ENCODE measurements at regions not wholly inside any gene's neighbourhood (a gene's known extent, or its start where the extent isn't known, plus 50 kb on each side); places are given as distances from the start of the nearest gene placed in this dataset.
"Not testable (repeated sequence)": the region's sequence is repeated elsewhere in the genome, so short reads cannot be mapped to it uniquely, and the experiment has no call there.

DNA sequence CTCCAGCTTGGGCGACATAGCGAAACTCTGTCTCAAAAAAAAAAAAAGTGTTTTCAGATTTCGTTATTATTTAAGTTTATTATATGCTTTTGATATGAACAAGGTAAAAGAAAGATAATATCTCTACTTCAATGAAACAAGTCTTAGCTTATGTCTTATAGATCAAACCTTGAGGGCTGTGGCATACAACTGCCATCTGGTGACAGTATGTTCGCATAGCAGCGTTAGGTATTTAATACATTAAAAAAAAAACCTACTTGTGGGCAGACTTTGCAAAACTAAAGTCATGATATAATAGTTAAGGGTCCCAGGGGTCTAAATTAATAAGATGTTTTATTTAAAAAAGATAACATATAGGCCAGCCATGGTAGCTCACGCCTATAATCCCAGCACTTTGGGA, 161.2 kb upstream of the AMOT start:
- no peak for DNase-seq

DNA sequence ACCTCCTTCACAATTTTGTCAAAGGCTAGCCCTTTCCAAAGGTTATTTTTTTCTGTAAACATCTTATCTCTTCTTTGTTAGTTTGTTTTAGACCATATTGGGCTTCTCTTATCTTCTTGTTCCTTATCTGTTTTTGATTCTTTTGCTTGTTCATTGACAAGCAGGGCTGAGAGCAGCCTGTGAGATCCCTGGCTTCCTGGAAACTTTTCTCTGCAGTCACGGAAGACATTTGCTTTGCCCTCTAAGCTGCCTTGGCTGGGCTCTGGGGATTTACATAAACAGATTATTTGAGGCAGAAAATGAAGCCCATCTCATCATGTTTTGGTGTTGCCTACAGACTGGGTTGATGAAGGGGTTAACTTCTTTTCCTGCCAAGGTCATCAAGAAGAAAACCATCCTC, 157.4 kb upstream of the AMOT start:
- DNase-seq = no peak

DNA sequence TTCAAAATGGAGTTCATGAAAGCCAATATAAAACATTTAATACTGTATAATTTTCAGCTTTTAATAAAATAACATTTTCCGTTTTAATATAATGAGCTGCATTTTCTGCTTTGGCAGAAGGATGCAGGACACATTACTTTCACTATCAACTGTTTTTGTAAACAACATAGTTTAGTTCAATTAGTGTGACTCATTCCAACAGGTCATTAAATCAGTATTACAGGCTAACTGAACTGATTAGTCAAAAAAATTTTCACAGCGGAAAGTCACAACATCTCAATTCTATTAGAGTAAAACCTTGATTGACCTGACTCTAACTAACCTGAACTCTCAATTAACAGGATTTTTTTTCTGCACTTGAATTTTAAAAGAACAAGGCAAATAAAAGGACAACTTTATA, 151.2 kb upstream of the AMOT start:
- DNase-seq = no peak

DNA sequence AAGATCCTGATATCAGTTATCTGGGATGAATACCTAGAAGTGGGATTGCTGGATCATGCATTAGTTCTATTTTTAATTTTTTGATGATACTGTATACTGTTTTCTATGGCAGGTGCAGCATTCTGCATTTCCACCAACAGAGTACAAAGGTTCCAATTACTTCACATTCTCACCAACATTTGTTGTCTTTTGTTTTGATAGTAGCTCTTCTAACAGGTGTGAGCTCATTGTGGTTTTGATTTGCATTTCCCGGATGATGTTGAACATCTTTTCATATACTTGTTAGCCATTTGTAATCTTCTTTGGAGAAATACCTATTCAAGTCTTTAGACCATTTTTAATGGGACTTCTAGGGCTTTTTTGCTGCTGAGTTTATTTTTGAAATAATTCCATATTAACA, 139.2 kb upstream of the AMOT start:
- no peak for DNase-seq

DNA sequence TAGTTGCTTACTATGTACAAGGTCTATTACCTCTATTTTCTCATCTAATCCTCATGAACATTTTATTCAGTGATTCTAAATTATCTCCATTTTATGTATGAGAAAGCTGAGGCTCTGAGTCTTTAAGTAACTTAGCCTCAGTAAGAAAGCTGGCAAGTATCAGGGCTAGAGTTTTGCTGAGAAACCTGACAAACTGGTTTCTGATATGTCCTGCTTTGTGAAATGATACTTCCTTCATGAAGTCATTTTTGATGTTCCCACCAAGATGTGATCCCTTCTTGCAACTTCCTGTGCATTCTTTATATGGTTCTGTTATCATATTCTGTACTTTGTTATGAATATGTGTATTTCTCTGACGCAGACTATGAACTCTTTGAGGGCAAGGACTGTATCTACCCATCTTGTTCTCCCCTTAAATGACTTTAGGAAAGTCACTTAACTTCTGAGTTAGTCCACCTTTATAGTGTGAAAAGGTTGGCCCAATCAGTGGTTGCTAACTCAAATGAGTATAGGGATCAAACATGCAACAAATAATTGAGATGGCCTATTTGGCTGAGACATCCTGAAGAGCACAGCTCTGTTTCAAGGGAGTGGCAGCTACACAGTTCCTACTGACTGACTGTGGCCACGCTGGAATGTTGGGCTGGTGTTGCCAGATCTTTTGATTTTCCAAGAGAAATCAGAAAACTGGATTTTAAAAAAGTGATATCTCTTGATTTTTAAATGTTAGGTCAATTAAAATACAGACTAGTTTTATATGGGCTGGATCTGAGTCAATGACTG, 127.9 kb upstream of the AMOT start:
- DNase-seq = no peak

DNA sequence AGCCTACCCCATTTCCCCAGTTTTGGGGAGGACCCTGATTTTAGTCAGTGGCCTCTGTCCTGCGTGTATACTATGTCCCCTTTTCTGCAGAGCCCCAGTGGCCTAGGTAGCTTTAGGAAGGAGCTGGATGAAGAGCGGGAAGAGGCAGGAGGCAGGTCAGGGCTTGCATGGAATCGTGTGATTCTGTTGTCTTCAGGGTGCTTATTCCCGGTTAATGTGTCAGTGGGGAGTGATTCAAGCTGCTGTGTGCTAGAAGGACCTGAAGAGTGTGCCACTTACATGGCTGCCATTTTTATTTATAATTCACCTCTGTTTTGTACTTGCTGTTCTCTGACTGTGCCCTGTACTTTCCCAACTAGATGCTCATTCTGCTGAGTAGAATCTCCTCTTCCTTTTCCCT, 127.3 kb upstream of the AMOT start:
- no peak for DNase-seq

DNA sequence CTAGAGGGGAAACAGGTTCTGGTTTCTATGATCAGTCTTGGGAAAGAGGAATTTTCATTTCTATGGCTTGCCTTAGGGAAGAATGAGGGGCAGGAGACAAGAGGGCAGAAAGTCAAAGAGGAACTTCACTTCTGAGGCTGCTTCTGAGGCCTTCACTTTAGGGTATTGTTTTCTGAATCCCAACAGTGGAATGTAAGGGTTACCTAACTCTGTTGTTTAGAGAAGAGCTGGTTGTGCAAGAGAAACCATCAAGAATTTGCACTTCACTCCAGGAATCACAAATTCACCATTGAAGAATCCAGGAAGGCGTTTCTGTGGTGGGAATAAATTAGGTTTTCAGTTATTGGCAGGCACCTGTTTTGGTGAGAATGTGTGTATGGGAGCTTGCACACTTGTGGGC, 126.7 kb upstream of the AMOT start:
- no peak for DNase-seq

DNA sequence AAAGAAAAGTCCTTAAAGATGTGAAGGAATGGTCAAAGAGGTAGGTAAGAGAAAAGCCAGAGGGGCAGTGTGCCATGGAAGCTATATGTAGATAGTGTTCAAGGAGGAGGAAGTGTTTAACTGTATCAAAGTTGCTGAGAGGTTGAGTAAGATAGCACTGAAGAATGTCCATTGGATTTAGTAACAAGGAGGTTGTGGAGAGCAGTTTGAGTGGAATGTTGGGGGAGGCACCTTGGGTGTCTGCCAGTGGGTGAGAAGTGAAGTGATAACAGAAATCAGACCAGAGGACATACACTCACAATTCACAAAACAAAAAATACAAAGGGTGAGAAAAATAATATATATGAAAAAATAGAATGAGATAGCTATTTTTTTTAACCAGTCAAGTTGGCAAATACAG, 121.3 kb upstream of the AMOT start:
- DNase-seq = no peak

DNA sequence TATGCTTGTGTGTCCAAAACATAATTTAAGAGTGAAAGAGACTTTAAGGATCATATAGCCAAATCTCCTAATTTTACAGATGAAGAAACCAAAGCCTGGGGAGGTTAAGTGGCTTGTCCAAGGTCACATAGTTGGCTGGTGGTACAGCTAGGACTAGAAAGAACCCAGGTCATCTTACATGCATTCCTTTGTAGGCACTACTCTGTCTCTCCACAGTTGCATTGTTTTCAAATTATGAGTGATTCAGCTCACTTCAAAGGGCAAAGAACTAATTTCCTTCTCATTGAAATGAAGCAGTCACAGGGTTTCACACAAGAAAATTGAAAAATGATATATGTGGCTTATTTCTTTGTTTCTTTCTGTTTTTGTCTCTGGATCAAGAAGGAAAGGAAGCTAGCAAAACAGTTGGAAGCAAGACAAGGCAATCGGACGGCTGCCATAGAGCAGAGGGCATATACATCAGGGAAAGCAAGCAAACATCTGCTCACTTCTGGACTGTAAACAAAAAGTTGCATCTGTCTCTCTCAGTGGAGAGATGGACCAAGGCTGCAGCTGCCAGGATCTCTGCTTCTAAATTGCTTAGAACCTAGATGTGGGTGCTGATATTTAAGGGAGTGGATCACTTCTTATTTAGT, 107.5 kb upstream of the AMOT start:
- no peak for DNase-seq

DNA sequence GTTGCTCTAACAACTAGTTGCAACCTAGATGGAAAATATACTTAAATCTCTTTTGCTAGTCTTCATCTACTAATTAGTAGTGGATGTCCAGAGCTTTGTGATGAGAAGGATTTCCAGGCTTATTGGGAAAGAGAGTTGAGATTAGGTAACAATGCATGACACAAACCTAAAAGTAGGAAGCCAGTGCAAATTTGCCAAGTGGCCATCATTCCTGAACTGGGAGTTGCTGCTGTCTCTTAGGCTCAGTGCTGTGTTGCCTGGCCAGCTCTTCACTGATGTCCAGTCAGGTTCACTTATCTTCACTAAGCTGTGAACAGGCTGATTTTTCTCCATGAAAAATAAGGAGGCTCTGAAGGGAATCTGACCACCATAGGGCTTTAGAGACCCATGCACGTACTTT, 105.6 kb upstream of the AMOT start:
- DNase-seq = no peak

DNA sequence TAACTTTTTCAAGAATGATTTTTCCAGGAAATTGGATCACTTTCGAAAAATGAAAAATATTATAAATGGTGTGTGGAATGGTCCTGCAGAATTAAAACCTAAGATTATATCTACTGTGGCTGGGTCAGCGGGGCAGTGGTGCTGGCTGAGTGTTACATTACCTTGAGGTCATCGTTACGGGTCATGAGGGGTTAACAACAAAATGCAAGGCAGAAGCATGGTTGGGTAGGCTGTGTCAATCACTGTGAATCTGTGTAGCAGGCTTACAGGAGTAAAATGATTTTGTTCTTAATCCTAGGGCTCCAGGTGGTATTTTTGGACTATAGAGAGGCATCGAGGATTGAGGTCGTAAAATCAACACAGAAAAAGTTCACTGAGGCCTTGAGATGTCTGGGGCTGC, 105.2 kb upstream of the AMOT start:
- DNase-seq = no peak

DNA sequence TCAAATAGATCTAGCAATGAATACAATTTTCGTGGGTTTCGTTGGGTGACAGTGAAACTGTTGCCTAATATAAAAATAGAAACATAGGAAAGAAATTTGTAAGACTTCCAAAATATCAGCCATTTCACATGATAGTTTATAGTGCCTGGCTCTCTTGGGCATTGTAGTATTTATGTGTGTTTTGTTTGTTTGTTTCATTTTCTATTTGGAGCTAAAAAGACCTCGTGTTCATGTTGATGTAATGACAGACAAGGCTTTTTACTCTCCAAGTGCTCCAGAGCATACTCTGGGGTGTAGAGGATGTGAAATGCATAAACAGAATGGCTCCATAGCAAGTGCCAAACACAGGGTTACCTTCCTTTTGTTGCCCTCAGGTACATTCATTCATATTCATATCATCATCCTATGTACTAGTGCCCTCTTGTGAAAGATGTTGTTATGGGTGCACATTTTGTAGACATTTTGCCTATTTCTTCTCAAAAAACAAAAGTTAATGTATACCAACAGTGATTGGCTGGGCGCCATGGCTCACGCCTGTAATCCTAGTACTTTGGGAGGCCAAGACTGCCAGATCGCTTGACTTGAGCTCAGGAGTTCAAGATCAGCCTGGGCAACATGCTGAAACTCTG, 100.7 kb upstream of the AMOT start:
- DNase-seq = no peak

DNA sequence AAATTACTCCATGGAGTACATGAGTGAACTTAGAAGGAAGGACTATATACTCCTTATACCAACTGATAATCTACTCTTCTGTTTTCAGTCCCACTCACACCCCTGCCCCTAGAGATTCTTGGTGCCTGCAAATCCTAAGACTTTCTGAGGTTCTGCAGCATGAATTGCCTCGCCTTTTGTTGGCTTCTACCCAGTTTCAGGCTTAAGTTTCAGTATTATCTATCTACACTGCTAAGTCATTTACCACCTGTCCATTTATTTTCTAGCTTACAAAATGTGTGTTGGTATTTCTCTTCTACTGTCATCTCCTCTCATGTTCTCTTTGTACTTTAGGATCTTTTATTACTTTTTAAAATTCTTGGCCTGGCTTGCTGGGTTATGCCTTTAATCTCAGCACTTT, 94.4 kb upstream of the AMOT start:
- DNase-seq = no peak

DNA sequence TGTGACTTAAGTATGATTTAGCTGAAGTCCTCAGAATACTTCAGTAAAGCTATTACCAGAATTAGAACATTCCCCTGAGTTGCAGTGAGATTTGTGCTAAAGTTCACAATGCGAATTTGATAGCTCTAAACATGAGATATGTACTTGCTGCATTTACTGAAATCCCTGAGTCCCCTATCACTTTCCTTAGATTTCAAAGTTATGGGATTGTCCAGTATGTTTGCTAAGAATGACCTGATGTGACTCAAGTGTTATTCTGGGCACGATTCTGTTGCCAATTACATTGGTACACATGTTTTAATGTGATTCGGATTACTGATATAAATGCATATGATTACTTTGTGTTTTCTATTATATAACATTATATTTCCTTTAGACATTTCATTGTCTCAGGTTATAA, 91.3 kb upstream of the AMOT start:
- DNase-seq = no peak

DNA sequence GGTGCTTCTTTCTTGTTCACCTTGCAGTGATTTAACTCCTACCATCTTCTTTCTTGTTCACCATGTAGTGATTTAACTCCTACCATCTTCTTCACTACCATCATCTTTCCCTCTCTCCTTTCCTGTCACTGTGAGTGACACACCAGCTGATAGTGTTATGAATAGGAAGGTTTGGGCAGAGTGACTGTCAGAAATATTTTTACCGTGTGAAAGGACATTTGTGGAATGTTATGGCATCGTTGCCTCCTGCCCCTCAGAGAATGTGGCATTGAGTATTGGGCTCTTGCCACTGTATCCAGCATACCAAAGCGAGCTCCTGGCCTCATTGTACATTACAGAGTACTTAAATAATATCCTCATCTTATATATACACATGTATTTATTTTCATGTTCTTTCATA, 90.8 kb upstream of the AMOT start:
- DNase-seq = no peak

DNA sequence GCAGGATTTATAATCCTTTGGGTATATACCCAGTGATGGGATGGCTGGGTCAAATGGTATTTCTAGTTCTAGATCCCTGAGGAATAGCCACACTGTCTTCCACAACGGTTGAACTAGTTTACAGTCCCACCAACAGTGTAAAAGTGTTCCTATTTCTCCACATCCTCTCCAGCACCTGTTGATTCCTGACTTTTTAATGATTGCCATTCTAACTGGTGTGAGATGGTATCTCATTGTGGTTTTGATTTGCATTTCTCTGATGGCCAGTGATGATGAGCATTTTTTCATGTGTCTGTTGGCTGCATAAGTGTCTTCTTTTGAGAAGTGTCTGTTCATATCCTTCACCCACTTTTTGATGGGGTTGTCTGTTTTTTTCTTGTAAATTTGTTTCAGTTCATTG, 82.8 kb upstream of the AMOT start:
- DNase-seq = not testable (repeated sequence)

DNA sequence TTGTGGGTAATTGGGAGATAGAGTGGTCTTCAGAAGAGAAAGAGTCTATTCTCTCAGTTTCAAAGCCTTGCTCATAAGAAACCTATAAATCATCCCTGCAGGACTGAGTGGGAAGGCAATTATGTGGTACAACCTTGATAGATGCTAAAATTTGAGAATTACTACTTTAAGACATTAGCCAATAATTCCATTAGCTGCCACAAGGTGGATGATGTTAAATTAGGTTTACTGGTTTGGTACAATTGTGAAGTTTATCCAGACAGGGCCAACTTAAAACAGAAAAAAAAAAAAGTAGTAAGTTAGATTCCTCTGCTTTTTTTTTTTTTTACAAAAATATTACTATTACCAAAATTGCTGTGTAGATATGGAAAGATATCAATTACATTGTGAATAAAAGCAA, 73.2 kb upstream of the AMOT start:
- DNase-seq = no peak

DNA sequence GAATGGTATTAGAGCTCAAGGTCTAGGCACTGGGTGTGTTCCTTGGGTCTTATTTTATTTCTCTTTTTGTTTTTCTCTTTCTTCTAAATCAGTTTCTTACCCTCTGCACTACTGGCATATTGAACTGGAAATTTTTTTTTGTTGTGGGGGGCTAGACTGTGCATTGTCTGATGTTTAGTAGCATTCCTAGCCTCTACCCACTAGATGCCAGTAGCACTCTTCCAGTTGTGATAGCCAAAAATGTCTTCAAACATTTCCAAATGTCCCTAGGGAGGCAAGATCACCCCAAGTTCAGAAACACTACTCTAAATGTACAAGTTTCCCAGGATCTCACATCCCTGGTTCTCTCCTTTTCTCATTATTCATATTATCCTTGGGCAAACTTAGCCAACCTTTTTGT, 69.8 kb upstream of the AMOT start:
- no peak for DNase-seq

DNA sequence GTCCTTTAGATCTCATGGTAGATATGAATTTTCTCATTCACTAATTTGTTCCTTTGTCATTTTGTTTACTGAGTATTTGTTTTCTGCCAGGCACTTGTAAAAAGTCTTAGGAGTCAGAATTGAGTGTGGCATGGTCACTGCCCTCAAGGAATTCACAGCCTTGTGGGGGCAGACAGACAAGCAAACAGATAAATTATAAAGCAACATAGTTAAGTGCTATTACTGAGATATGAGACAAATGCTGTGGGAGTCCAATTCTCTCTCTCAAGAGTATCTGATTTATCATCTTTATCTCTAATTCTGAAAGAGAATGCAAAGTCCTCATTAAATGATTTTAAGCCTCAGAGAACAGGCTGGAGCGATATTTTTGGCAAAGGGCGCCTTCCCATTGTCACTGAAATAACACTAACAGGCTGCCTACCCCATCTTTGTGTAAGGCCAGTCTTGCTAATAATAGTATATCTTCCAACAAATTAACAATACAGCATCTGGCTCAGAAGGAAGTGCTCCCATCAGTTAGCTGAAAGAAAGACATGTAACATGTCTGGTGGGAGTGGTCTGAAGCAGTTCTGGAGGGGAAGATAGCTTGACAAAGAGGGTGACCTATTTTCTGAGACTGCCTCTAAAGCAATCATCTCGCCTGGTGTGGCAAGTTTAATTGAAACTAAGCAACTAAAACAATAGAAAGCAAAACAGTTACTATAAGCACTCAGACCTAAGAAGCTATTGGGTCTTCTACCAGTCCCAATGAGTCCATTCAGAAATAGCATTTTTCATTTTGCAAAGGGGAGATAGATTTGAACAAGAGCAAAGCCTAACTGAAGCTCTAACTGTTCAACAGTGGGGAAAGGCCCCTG, 61.5 kb upstream of the AMOT start:
- no peak for DNase-seq

DNA sequence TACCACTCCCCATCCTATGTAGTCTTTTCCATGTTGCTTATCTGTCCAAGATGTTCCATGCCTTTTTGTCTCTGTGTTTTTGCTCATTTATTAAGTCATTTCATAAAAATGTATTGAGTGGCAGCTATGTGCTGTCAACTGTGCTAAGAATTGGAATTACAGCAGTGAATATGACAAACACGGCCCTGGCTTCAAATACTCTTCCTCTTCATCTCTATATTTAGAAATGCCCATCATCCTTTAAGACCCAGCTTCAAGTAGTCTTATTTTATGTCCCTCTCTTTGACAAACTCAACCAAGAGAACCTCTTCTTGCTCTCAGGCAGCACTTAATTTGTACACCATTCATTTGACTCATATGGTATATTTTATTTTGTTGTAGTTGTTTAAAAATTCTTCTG, 55.4 kb upstream of the AMOT start:
- no peak for DNase-seq

Measured in activated CD4-positive, alpha-beta T cell treated with anti-CD3 and anti-CD28 coated beads, Interleukin-2, amount 50 U/mL, for 16 hours (primary cell).